HEK293 (cell line): ENCODE measurements at regions not wholly inside any gene's neighbourhood (a gene's known extent, or its start where the extent isn't known, plus 50 kb on each side); places are given as distances from the start of the nearest gene placed in this dataset.

Experiments used
- CTCF ChIP-seq: fragments of 450-650 bp; formaldehyde crosslinking; IDR thresholded peaks from 2 replicates; pipeline ENCODE4 v1.5.1; 2016; ENCODE audit warnings: missing biosample characterization, missing genetic modification characterization
- GLIS2 ChIP-seq: fragments of 450-650 bp; formaldehyde crosslinking; IDR thresholded peaks from 2 replicates; pipeline ENCODE4 v1.5.1; 2016; ENCODE audit warnings: missing biosample characterization, missing genetic modification characterization
- HOXA7 ChIP-seq: sonication (generic); formaldehyde crosslinking; IDR thresholded peaks from 2 replicates; pipeline ENCODE4 v1.8.1; 2022; ENCODE audit warnings: missing genetic modification reagents, borderline replicate concordance
- PRDM10 ChIP-seq: fragments of 450-650 bp; formaldehyde crosslinking; IDR thresholded peaks from 2 replicates; pipeline ENCODE4 v1.5.1; 2016; ENCODE audit warnings: missing biosample characterization, missing genetic modification characterization
- TCF7L2 ChIP-seq: IDR thresholded peaks from 2 replicates; pipeline ENCODE4 v1.6.1; 2011; ENCODE audit warnings: low read depth, mild to moderate bottlenecking, inconsistent platforms, low read length, moderate library complexity, borderline replicate concordance
- YY1 ChIP-seq: fragments of 450-650 bp; formaldehyde crosslinking; IDR thresholded peaks from 2 replicates; pipeline ENCODE4 v1.5.1; 2018; ENCODE audit warnings: missing biosample characterization, missing genetic modification characterization
- ZEB2 ChIP-seq: fragments of 450-650 bp; formaldehyde crosslinking; IDR thresholded peaks from 2 replicates; pipeline ENCODE4 v1.5.1; 2016; ENCODE audit warnings: missing biosample characterization, missing genetic modification characterization
- ZNF324 ChIP-seq: fragments of 450-650 bp; formaldehyde crosslinking; IDR thresholded peaks from 2 replicates; pipeline ENCODE4 v1.5.1; 2016; ENCODE audit warnings: missing biosample characterization, missing genetic modification characterization
- ZNF404 ChIP-seq: fragments of 450-650 bp; formaldehyde crosslinking; IDR thresholded peaks from 2 replicates; pipeline ENCODE4 v1.5.1; 2017; ENCODE audit warnings: missing biosample characterization, missing genetic modification characterization
- ZNF473 ChIP-seq: fragments of 450-650 bp; formaldehyde crosslinking; IDR thresholded peaks from 2 replicates; pipeline ENCODE4 v1.5.1; 2017; ENCODE audit warnings: missing biosample characterization, missing genetic modification characterization
- ZNF768 ChIP-seq: fragments of 450-650 bp; formaldehyde crosslinking; IDR thresholded peaks from 2 replicates; pipeline ENCODE4 v1.5.1; 2018; ENCODE audit warnings: missing biosample characterization, mild to moderate bottlenecking, missing genetic modification characterization
- ZNF776 ChIP-seq: fragments of 450-650 bp; formaldehyde crosslinking; IDR thresholded peaks from 2 replicates; pipeline ENCODE4 v1.5.0; 2017; ENCODE audit warnings: missing biosample characterization, missing genetic modification characterization, borderline replicate concordance

- no peak for TF ChIP-seq CTCF (tag by site-specific recombination)
- no peak for TF ChIP-seq ZNF324 (tag by site-specific recombination)
- TF ChIP-seq ZEB2 (tag by site-specific recombination): no peak
- no peak for TF ChIP-seq ZNF768
- TF ChIP-seq TCF7L2: no peak
- no peak for TF ChIP-seq PRDM10 (tag by site-specific recombination)
- TF ChIP-seq ZNF404 (tag by site-specific recombination): no peak
- TF ChIP-seq ZNF776 (tag by site-specific recombination): no peak
- no peak for TF ChIP-seq YY1 (tag by site-specific recombination)
- no peak for TF ChIP-seq GLIS2 (tag by site-specific recombination)
- TF ChIP-seq HOXA7 (CRISPR knock-in tag): no peak
- TF ChIP-seq ZNF473 (tag by site-specific recombination): no peak
Measured at GRCh38 chr4:122524176-122524575, 67.7 kb upstream of the IL2 start.
